ENCODE measurements at regions not wholly inside any gene's neighbourhood (a gene's known extent, or its start where the extent isn't known, plus 50 kb on each side); places are given as distances from the start of the nearest gene placed in this dataset.

GRCh38 chr10:106479636-106480035 lies 684.9 kb downstream of the SORCS1 start:
- H3K36me3 Mint-ChIP-seq (ENCODE audit: low read depth), result no peaks in the 10 kb centered on the region
- H3K27me3 Mint-ChIP-seq, result no peaks in the 10 kb centered on the region
- CTCF ChIA-PET, result no interaction called here
- POLR2A ChIA-PET, result no interaction called here
- no peaks in the 10 kb centered on the region for H3K4me1 ChIP-seq (ENCODE audit: insufficient read depth, low read length)
- no peak overlapping the region for H3K4me3 Mint-ChIP-seq
- no peak overlapping the region for H3K4me3 ChIP-seq (ENCODE audit: low read length)
- H3K27ac Mint-ChIP-seq, result no peak overlapping the region
- no peak for ATAC-seq (ENCODE audit: poor library complexity)
- H3K36me3 ChIP-seq (ENCODE audit: insufficient read depth, low read length), result no peaks in the 10 kb centered on the region
- no peak for TF ChIP-seq CTCF (IDR thresholded peaks at IDR 0.05)
- no peak overlapping the region for H3K27ac ChIP-seq (ENCODE audit: low read depth in 1 of 2, low read length in 2 of 2)
- no peaks in the 10 kb centered on the region for H3K9me3 ChIP-seq (ENCODE audit: control insufficient read depth in 1 of 2, insufficient read depth in 1 of 2, low read length in 2 of 2)
- intact Hi-C loops (cut with DNase I, micrococcal nuclease), result no loop called here
- no peak for DNase-seq
- H3K4me1 Mint-ChIP-seq (ENCODE audit: low read depth), result no peaks in the 10 kb centered on the region
- no peaks in the 10 kb centered on the region for H3K27me3 ChIP-seq (ENCODE audit: control insufficient read depth in 1 of 2, insufficient read depth in 2 of 2, low read length in 2 of 2)
- H3K9me3 Mint-ChIP-seq, result peaks cover 5% of the 10 kb centered on the region

GRCh38 chr10:106474876-106475275 lies 689.6 kb downstream of the SORCS1 start:
- H3K9me3 Mint-ChIP-seq, result peaks cover 3% of the 10 kb centered on the region
- Histone ChIP-seq H3K9me3 (ENCODE audit: control insufficient read depth in 1 of 2, insufficient read depth in 1 of 2, low read length in 2 of 2) (no peaks in the 10 kb centered on the region), H3K27me3 (ENCODE audit: control insufficient read depth in 1 of 2, insufficient read depth in 2 of 2, low read length in 2 of 2) (no peaks in the 10 kb centered on the region), H3K4me1 (ENCODE audit: insufficient read depth, low read length) (no peaks in the 10 kb centered on the region), H3K36me3 (ENCODE audit: insufficient read depth, low read length) (no peaks in the 10 kb centered on the region), H3K27ac (ENCODE audit: low read depth in 1 of 2, low read length in 2 of 2) (no peak overlapping the region), H3K4me3 (ENCODE audit: low read length) (no peak overlapping the region)
- H3K4me1 Mint-ChIP-seq (ENCODE audit: low read depth), result no peaks in the 10 kb centered on the region
- no peak for TF ChIP-seq CTCF (IDR thresholded peaks at IDR 0.05)
- H3K4me3 Mint-ChIP-seq, result no peak overlapping the region
- intact Hi-C loops (cut with DNase I, micrococcal nuclease), result no loop called here
- ATAC-seq (ENCODE audit: poor library complexity), result no peak
- no peaks in the 10 kb centered on the region for H3K27me3 Mint-ChIP-seq
- no peaks in the 10 kb centered on the region for H3K36me3 Mint-ChIP-seq (ENCODE audit: low read depth)
- CTCF ChIA-PET, result no interaction called here
- DNase-seq, result no peak
- H3K27ac Mint-ChIP-seq, result no peak overlapping the region
- POLR2A ChIA-PET, result no interaction called here

GRCh38 chr10:106473129-106473685 lies 691.3 kb downstream of the SORCS1 start:
- H3K27ac Mint-ChIP-seq, result no peak overlapping the region
- H3K4me3 Mint-ChIP-seq, result no peak overlapping the region
- intact Hi-C loops (cut with DNase I, micrococcal nuclease), result no loop called here
- TF ChIP-seq CTCF (IDR thresholded peaks at IDR 0.05), result no peak
- H3K4me3 ChIP-seq (ENCODE audit: low read length), result no peak overlapping the region
- H3K27ac ChIP-seq (ENCODE audit: low read depth in 1 of 2, low read length in 2 of 2), result no peak overlapping the region
- H3K4me1 Mint-ChIP-seq (ENCODE audit: low read depth), result no peaks in the 10 kb centered on the region
- H3K27me3 ChIP-seq (ENCODE audit: control insufficient read depth in 1 of 2, insufficient read depth in 2 of 2, low read length in 2 of 2), result no peaks in the 10 kb centered on the region
- no peak for ATAC-seq (ENCODE audit: poor library complexity)
- H3K9me3 Mint-ChIP-seq, result peaks cover 7% of the 10 kb centered on the region
- POLR2A ChIA-PET, result no interaction called here
- no peaks in the 10 kb centered on the region for H3K9me3 ChIP-seq (ENCODE audit: control insufficient read depth in 1 of 2, insufficient read depth in 1 of 2, low read length in 2 of 2)
- no peaks in the 10 kb centered on the region for H3K36me3 Mint-ChIP-seq (ENCODE audit: low read depth)
- H3K27me3 Mint-ChIP-seq, result no peaks in the 10 kb centered on the region
- DNase-seq, result no peak
- no peaks in the 10 kb centered on the region for H3K4me1 ChIP-seq (ENCODE audit: insufficient read depth, low read length)
- CTCF ChIA-PET, result no interaction called here
- H3K36me3 ChIP-seq (ENCODE audit: insufficient read depth, low read length), result no peaks in the 10 kb centered on the region
